B cell (primary cell): ENCODE measurements at regions not wholly inside any gene's neighbourhood (a gene's known extent, or its start where the extent isn't known, plus 50 kb on each side); places are given as distances from the start of the nearest gene placed in this dataset.

Experiments
- ATAC-seq: fragments of 200-7000 bp; cut with Tn5 transposase; one replicate; pipeline ENCODE4 v1.10.0; 2021; ENCODE audit warnings: low read depth, mild to moderate bottlenecking, moderate number of reproducible peaks, moderate library complexity
- CTCF ChIA-PET: fragments of 350-600 bp; sonication (Branson Sonifier 250); formaldehyde crosslinking; loops from one replicate; lab custom pipeline; 2021; ENCODE audit warnings: antibody characterized with exemption, inconsistent platforms; lab: Charles Lee
- POLR2A ChIA-PET: fragments of 350-600 bp; sonication (Branson Sonifier 250); formaldehyde crosslinking; loops from one replicate; lab custom pipeline; 2021; ENCODE audit warnings: antibody characterized with exemption; lab: Charles Lee
- DNase-seq: peaks from one replicate; pipeline ENCODE4 v3.0.0; 2013
- H2AFZ ChIP-seq: 2 replicates; pipeline ENCODE4 v1.6.1; 2012; ENCODE audit warnings: mild to moderate bottlenecking, low read depth, low read length; ENCODE audit not compliant: insufficient read depth, poor library complexity, severe bottlenecking
- H3K27ac ChIP-seq, 2 donors: 1 replicate in 1 of 2; 2 replicates in 1 of 2; pipeline ENCODE4 v1.5.1; 2012 to 2013; ENCODE audit warnings: low read length in 2 of 2, mild to moderate bottlenecking in 2 of 2, moderate library complexity in 1 of 2
- H3K27me3 ChIP-seq, 4 experiments: fragments of 200-600 bp in 1 of 4; sonication (generic) in 1 of 4; replicated peaks in 1 of 4; 1 replicate in 2 of 4; 2 replicates in 2 of 4; pipeline versions ENCODE4 v1.6.1 to v1.7.0; 2013 to 2016; ENCODE audit warnings: low read length in 3 of 4, mild to moderate bottlenecking in 2 of 4, mixed read lengths in 1 of 4, moderate library complexity in 1 of 4; ENCODE audit not compliant: insufficient read depth in 4 of 4, control insufficient read depth in 3 of 4; ENCODE audit errors: control extremely low read depth in 1 of 4
- H3K36me3 ChIP-seq, 2 experiments: replicated peaks in 1 of 2; 1 replicate in 1 of 2; 2 replicates in 1 of 2; pipeline versions ENCODE4 v1.6.1 to v1.7.1; 2013; ENCODE audit warnings: low read length in 1 of 2; ENCODE audit not compliant: insufficient read depth in 2 of 2, control insufficient read depth in 1 of 2; ENCODE audit errors: control extremely low read depth in 1 of 2, extremely low read depth in 1 of 2
- H3K4me1 ChIP-seq, 2 donors: fragments of 200-600 bp in 1 of 2; sonication (generic) in 1 of 2; 1 replicate in 1 of 2; 2 replicates in 1 of 2; pipeline versions ENCODE4 v1.5.1 to v1.6.1; 2013 to 2017; ENCODE audit warnings: low read length in 2 of 2; ENCODE audit not compliant: control insufficient read depth in 2 of 2, insufficient read depth in 2 of 2
- H3K4me2 ChIP-seq: replicated peaks from 2 replicates; pipeline ENCODE3; 2012; ENCODE audit warnings: mild to moderate bottlenecking, low read depth, low read length; ENCODE audit not compliant: poor library complexity, severe bottlenecking
- H3K4me3 ChIP-seq, 5 experiments: fragments of 200-600 bp in 1 of 5; sonication (generic) in 1 of 5; 1 replicate in 3 of 5; 2 replicates in 2 of 5; pipeline versions ENCODE4 v1.5.1 to v1.7.0; 2011 to 2016; ENCODE audit warnings: low read length in 4 of 5, mild to moderate bottlenecking in 4 of 5, low read depth in 2 of 5, control low read depth in 1 of 5, moderate library complexity in 1 of 5; ENCODE audit not compliant: insufficient read depth in 1 of 5; ENCODE audit errors: control extremely low read depth in 1 of 5, extremely low read depth in 1 of 5
- H3K79me2 ChIP-seq: fragments of 200-600 bp; sonication (generic); one replicate; pipeline ENCODE4 v1.6.0; 2016; ENCODE audit warnings: low read length; ENCODE audit not compliant: control insufficient read depth, insufficient read depth
- H3K9ac ChIP-seq: fragments of 200-600 bp; sonication (generic); 2 replicates; pipeline ENCODE4 v1.6.1; 2017; ENCODE audit warnings: mild to moderate bottlenecking, low read length, moderate library complexity
- H3K9me3 ChIP-seq, 3 donors: one replicate each; pipeline versions ENCODE4 v1.6.1 to v1.7.1; 2013; ENCODE audit warnings: low read length in 2 of 3; ENCODE audit not compliant: control insufficient read depth in 2 of 3, insufficient read depth in 1 of 3; ENCODE audit errors: control extremely low read depth in 1 of 3
- H4K20me1 ChIP-seq: 2 replicates; pipeline ENCODE4 v1.6.0; 2012; ENCODE audit warnings: mild to moderate bottlenecking, low read length; ENCODE audit not compliant: insufficient read depth, control insufficient read depth, poor library complexity, severe bottlenecking
- H3K27ac Mint-ChIP-seq: one replicate; pipeline ENCODE4 v1.8.0; 2021; ENCODE audit warnings: mixed read lengths
- H3K27me3 Mint-ChIP-seq: one replicate; pipeline ENCODE4 v1.8.0; 2021; ENCODE audit warnings: mixed read lengths
- H3K4me1 Mint-ChIP-seq: one replicate; pipeline ENCODE4 v1.8.0; 2021; ENCODE audit warnings: mixed read lengths
- H3K4me3 Mint-ChIP-seq: one replicate; pipeline ENCODE4 v1.8.0; 2021; ENCODE audit warnings: mixed read lengths
- H3K9me3 Mint-ChIP-seq: one replicate; pipeline ENCODE4 v1.8.0; 2022; ENCODE audit warnings: mixed read lengths; ENCODE audit not compliant: insufficient read depth
- EZH2 ChIP-seq: IDR thresholded peaks from 2 replicates; pipeline ENCODE4 v1.6.1; 2012; ENCODE audit warnings: borderline replicate concordance, low read depth, mild to moderate bottlenecking, moderate library complexity, low read length; ENCODE audit not compliant: insufficient read depth, poor library complexity, severe bottlenecking
- WGBS: methylation state at CpG from one replicate; pipeline ENCODE4 v1.1.5; 2013; ENCODE audit warnings: missing lambda C conversion rate; ENCODE audit not compliant: insufficient coverage; 5-methylcytosine and 5-hydroxymethylcytosine counted together
- intact Hi-C: fragments of 100-400 bp; cut with micrococcal nuclease; formaldehyde crosslinking; loops from one replicate; pipeline ENCODE4 v1.10.0; 2022
- TF ChIP-seq, protein P1 (sequence below): fragments of 200-600 bp; IDR thresholded peaks from one replicate; pipeline ENCODE4 v1.8.0; 2022; ENCODE audit warnings: antibody characterized with exemption, mild to moderate bottlenecking

DNA sequence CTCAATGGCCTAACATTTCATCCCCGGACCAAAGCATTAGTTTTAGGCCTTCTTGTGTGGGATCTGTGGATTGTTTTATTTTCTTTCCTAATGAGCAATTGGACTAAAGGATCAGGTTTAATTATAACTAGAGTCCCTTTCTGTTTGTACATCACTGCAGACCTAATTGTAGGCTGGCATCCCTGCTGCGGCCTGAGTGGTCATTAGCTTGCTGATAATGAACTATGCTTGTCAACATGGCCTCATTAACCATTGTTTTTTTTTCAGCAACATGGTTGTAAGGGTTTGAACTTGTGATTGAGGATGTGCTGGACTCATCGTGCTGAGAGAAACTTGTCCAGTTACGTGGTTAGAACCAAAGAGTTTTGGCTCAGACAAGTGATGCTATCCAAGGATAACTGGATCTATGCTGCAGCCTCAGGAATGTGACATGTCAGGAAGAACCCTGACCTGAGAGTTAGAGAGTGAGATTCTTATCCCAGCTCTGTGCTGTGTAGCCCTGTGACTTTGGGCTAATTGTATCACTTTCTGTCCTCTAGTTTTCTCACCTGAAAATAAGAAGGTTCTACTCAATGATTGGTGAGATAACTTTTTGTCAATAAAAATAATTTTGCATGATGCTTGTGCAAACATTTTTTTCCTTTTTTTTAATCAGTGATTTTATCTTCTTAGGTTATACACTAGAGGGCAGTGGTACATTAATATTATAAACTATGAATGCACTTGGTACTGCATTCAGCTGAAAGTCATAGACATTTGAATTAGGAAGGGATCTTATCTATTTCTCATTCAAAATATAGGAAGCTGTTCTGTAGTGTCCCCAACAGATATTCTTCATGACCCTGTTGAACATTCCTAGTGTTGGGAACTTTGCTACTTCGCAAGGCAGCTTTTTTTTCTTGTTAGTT, 140.9 kb downstream of the RNF144B start:
- no peak for TF ChIP-seq EZH2
- TF ChIP-seq, protein P1, sequence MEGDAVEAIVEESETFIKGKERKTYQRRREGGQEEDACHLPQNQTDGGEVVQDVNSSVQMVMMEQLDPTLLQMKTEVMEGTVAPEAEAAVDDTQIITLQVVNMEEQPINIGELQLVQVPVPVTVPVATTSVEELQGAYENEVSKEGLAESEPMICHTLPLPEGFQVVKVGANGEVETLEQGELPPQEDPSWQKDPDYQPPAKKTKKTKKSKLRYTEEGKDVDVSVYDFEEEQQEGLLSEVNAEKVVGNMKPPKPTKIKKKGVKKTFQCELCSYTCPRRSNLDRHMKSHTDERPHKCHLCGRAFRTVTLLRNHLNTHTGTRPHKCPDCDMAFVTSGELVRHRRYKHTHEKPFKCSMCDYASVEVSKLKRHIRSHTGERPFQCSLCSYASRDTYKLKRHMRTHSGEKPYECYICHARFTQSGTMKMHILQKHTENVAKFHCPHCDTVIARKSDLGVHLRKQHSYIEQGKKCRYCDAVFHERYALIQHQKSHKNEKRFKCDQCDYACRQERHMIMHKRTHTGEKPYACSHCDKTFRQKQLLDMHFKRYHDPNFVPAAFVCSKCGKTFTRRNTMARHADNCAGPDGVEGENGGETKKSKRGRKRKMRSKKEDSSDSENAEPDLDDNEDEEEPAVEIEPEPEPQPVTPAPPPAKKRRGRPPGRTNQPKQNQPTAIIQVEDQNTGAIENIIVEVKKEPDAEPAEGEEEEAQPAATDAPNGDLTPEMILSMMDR: no peak
- Histone ChIP-seq H3K4me2 (no peak overlapping the region), H3K27me3 (no peaks in the 10 kb centered on the region), H3K9me3 (no peaks in the 10 kb centered on the region), H2AFZ (no peak overlapping the region), H4K20me1 (no peaks in the 10 kb centered on the region), H3K9ac (no peak overlapping the region), H3K27ac (no peak overlapping the region), H3K36me3 (no peaks in the 10 kb centered on the region), H3K4me3 (no peak overlapping the region), H3K79me2 (no peaks in the 10 kb centered on the region), H3K4me1 (no peaks in the 10 kb centered on the region)
- ChIA-PET CTCF (no interaction called here), POLR2A (no interaction called here)
- DNase-seq (no peak), ATAC-seq (no peak)
- H3K27me3 Mint-ChIP-seq: peaks cover 11% of the 10 kb centered on the region
- no peaks in the 10 kb centered on the region for H3K9me3 Mint-ChIP-seq
- intact Hi-C loops: no loop called here
- no peaks in the 10 kb centered on the region for H3K4me1 Mint-ChIP-seq
- WGBS: 79% methylated on average over 3 of the region's 5 CpGs
- H3K4me3 Mint-ChIP-seq: no peak overlapping the region
- H3K27ac Mint-ChIP-seq: no peak overlapping the region

DNA sequence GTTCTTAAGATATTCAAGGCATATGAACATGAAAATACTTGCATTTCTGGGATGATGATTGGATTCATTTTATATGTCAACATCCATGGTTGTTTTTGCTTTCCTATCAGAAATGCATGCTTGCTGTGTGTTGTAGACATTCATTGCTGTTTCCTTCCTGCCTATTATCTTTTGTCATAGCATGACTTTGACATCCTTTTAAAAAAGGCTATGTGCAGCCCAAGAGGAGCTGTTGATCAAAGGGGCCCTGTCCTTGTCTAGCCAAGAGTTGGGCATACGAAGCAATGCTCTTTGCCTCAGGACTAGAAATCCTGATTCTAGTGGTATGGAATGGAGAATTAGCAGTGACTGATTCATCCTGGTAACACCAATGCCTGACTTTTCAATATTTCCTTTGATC, 143.1 kb downstream of the RNF144B start:
- no peak for ATAC-seq
- POLR2A ChIA-PET: no interaction called here
- TF ChIP-seq EZH2: no peak
- TF ChIP-seq, protein P1: no peak
- no peaks in the 10 kb centered on the region for H3K9me3 Mint-ChIP-seq
- Histone ChIP-seq H3K36me3 (no peaks in the 10 kb centered on the region), H2AFZ (no peak overlapping the region), H3K27ac (no peak overlapping the region), H3K9ac (no peak overlapping the region), H3K4me2 (no peak overlapping the region), H3K27me3 (peaks cover 0 to 3% (median 0%) of the 10 kb centered on the region in 4 experiments), H3K4me1 (no peaks in the 10 kb centered on the region), H3K79me2 (no peaks in the 10 kb centered on the region), H3K9me3 (no peaks in the 10 kb centered on the region), H4K20me1 (no peaks in the 10 kb centered on the region), H3K4me3 (no peak overlapping the region)
- no peak overlapping the region for H3K4me3 Mint-ChIP-seq
- DNase-seq: no peak
- CTCF ChIA-PET: no interaction called here
- intact Hi-C loops: no loop called here
- peaks cover 16% of the 10 kb centered on the region for H3K27me3 Mint-ChIP-seq
- WGBS: no CpG with 5 or more reads among the region's 1 CpG
- H3K4me1 Mint-ChIP-seq: no peaks in the 10 kb centered on the region
- H3K27ac Mint-ChIP-seq: no peak overlapping the region
